IPS-18c (cell line): ENCODE measurements at regions not wholly inside any gene's neighbourhood (a gene's known extent, or its start where the extent isn't known, plus 50 kb on each side); places are given as distances from the start of the nearest gene placed in this dataset.
"Not testable (repeated sequence)": the region's sequence is repeated elsewhere in the genome, so short reads cannot be mapped to it uniquely, and the experiment has no call there.

ENCODE experiments used
- H3K4me3 ChIP-seq: 2 replicates; pipeline ENCODE4 v1.7.0; 2013; ENCODE audit warnings: low read depth, mild to moderate bottlenecking, low read length, moderate library complexity; ENCODE audit not compliant: insufficient read depth
- H3K9me3 ChIP-seq: one replicate; pipeline ENCODE4 v1.6.1; 2013; ENCODE audit warnings: mild to moderate bottlenecking, low read length, moderate library complexity; ENCODE audit not compliant: control insufficient read depth, insufficient read depth

- H3K4me3 ChIP-seq = not testable (repeated sequence)
Observed at GRCh38 chr15:24477107-24478025, 198.2 kb upstream of the NPAP1 start.

GRCh38 chr15:24485885-24486567, 189.5 kb upstream of the NPAP1 start:
- not testable (repeated sequence) for H3K4me3 ChIP-seq, H3K9me3 ChIP-seq

More at GRCh38 chr15:24477107-24478025, 198.2 kb upstream of the NPAP1 start:
- H3K9me3 ChIP-seq = not testable (repeated sequence)

GRCh38 chr15:24488164-24488907, 187.2 kb upstream of the NPAP1 start:
- H3K4me3 ChIP-seq, H3K9me3 ChIP-seq: not testable (repeated sequence)

GRCh38 chr15:24505216-24505615, 170.4 kb upstream of the NPAP1 start:
- not testable (repeated sequence) for H3K9me3 ChIP-seq, H3K4me3 ChIP-seq

- not testable (repeated sequence) for H3K4me3 ChIP-seq, H3K9me3 ChIP-seq
Observed at GRCh38 chr15:24509714-24510113, 165.9 kb upstream of the NPAP1 start.

GRCh38 chr15:24511598-24511997, 164.0 kb upstream of the NPAP1 start:
- not testable (repeated sequence) for H3K9me3 ChIP-seq, H3K4me3 ChIP-seq

GRCh38 chr15:24518772-24519171, 156.8 kb upstream of the NPAP1 start:
- not testable (repeated sequence) for H3K4me3 ChIP-seq, H3K9me3 ChIP-seq

- not testable (repeated sequence) for H3K4me3 ChIP-seq, H3K9me3 ChIP-seq
Observed at GRCh38 chr15:24531235-24531634, 144.3 kb upstream of the NPAP1 start.

- H3K4me3 ChIP-seq, H3K9me3 ChIP-seq: not testable (repeated sequence)
Observed at GRCh38 chr15:24534032-24534431, 141.5 kb upstream of the NPAP1 start.

- H3K9me3 ChIP-seq, H3K4me3 ChIP-seq: not testable (repeated sequence)
Observed at GRCh38 chr15:24557281-24557680, 118.3 kb upstream of the NPAP1 start.

- peaks cover 12% of the 10 kb centered on the region for H3K9me3 ChIP-seq
- H3K4me3 ChIP-seq = no peak overlapping the region
Observed at GRCh38 chr15:24607636-24608035, 67.9 kb upstream of the NPAP1 start.

GRCh38 chr15:24617646-24618045, 57.9 kb upstream of the NPAP1 start:
- H3K4me3 ChIP-seq = no peak overlapping the region
- peaks cover 12% of the 10 kb centered on the region for H3K9me3 ChIP-seq

- Histone ChIP-seq H3K9me3 (peaks cover 12% of the 10 kb centered on the region), H3K4me3 (peak overlapping the region; percentile 15; the same call in 1 of the 2 replicates)
Observed at GRCh38 chr15:24621630-24622215, 53.9 kb upstream of the NPAP1 start.
